ENCODE measurements at regions not wholly inside any gene's neighbourhood (a gene's known extent, or its start where the extent isn't known, plus 50 kb on each side); places are given as distances from the start of the nearest gene placed in this dataset.

- TF ChIP-seq CTCF (IDR thresholded peaks at IDR 0.05; ENCODE audit: insufficient read depth, low read depth, low read length): no peak
- TF ChIP-seq EZH2 (IDR thresholded peaks at IDR 0.05; ENCODE audit: insufficient read depth, low read length): no peak
Measured at GRCh38 chr6:133630651-133631050, 258.3 kb upstream of the TCF21 start.
